Upper lobe of left lung (tissue), 6 donors: ENCODE measurements at regions not wholly inside any gene's neighbourhood (a gene's known extent, or its start where the extent isn't known, plus 50 kb on each side); places are given as distances from the start of the nearest gene placed in this dataset.
A peak's percentile ranks its signal among the peaks of the same experiment; 100 is the strongest.

Experiments
- ATAC-seq, 2 donors: fragments of 200-7000 bp; cut with Tn5 transposase; one replicate each; pipeline ENCODE4 v1.9.1; 2022; ENCODE audit warnings: mild to moderate bottlenecking in 2 of 2, moderate library complexity in 2 of 2; ENCODE audit not compliant: low FRiP score in 2 of 2
- DNase-seq, 2 donors: peaks; one replicate each; pipeline ENCODE4 v3.0.0-alpha.2; 2019 to 2020
- H3K27ac ChIP-seq, 4 donors: fragments of 200-600 bp; sonication (generic); one replicate each; pipeline ENCODE4 v1.5.1; 2016 to 2019
- H3K27me3 ChIP-seq, 4 donors: fragments of 200-600 bp; sonication (generic); one replicate each; pipeline ENCODE4 v1.5.1; 2017 to 2019
- H3K36me3 ChIP-seq, 4 donors: fragments of 200-600 bp; sonication (generic); one replicate each; pipeline ENCODE4 v1.5.1; 2016 to 2019
- H3K4me1 ChIP-seq, 4 donors: fragments of 200-600 bp; sonication (generic); one replicate each; pipeline ENCODE4 v1.5.1; 2018 to 2019
- H3K4me3 ChIP-seq, 4 donors: fragments of 200-600 bp; sonication (generic); one replicate each; pipeline ENCODE4 v1.5.1; 2017 to 2019; ENCODE audit warnings: mild to moderate bottlenecking in 2 of 4, moderate library complexity in 1 of 4
- H3K9me3 ChIP-seq, 4 donors: fragments of 200-600 bp; sonication (generic); one replicate each; pipeline ENCODE4 v1.5.1; 2018 to 2019
- CTCF ChIP-seq, 6 experiments: fragments of 450-650 bp in 4 of 6; fragments of 200-600 bp in 2 of 6; sonication (generic) in 2 of 6; IDR thresholded peaks; one replicate each; pipeline ENCODE4 v1.5.1; 2016 to 2019; ENCODE audit warnings: antibody characterized with exemption in 6 of 6
- EP300 ChIP-seq, 4 donors: sonication (generic); formaldehyde crosslinking; IDR thresholded peaks; one replicate each; pipeline ENCODE4 v1.5.1; 2017; ENCODE audit warnings: antibody characterized with exemption in 4 of 4, control low read depth in 2 of 4
- POLR2A ChIP-seq, 4 donors: fragments of 450-650 bp; IDR thresholded peaks; one replicate each; pipeline ENCODE4 v1.5.1; 2016 to 2017; ENCODE audit warnings: antibody characterized with exemption in 4 of 4, mild to moderate bottlenecking in 2 of 4
- POLR2AphosphoS5 ChIP-seq, 2 donors: sonication (generic); formaldehyde crosslinking; IDR thresholded peaks; one replicate each; pipeline ENCODE4 v1.5.1; 2017; ENCODE audit warnings: antibody characterized with exemption in 2 of 2
- WGBS, 2 donors: methylation state at CpG; one replicate each; pipeline ENCODE4 v1.1.5; 2017 to 2018; 5-methylcytosine and 5-hydroxymethylcytosine counted together
- donor health status: DM: no; HTN: no; CAD: no; lungs with moderate emphysema.
- donor health status: DM: no; HTN: yes; CAD: no; lungs with severe emphysema.

GRCh38 chr4:177118596-177118995 lies 191.1 kb upstream of the NEIL3 start:
- Histone ChIP-seq H3K4me1 (no peaks in the 10 kb centered on the region), H3K27me3 (no peaks in the 10 kb centered on the region), H3K9me3 (no peaks in the 10 kb centered on the region), H3K27ac (no peak overlapping the region), H3K36me3 (no peaks in the 10 kb centered on the region), H3K4me3 (no peak overlapping the region)
- ATAC-seq = peak in 1 of 2 donors; percentile 93
- no peak for DNase-seq
- TF ChIP-seq POLR2A (IDR thresholded peaks at IDR 0.05) (no peak), CTCF (IDR thresholded peaks at IDR 0.05) (no peak), EP300 (IDR thresholded peaks at IDR 0.05) (no peak), POLR2AphosphoS5 (IDR thresholded peaks at IDR 0.05) (no peak)

GRCh38 chr4:177119021-177119471 lies 190.6 kb upstream of the NEIL3 start:
- ATAC-seq (peak in 1 of 2 donors; percentile 69), DNase-seq (no peak)
- Histone ChIP-seq H3K27me3 (no peaks in the 10 kb centered on the region), H3K4me3 (no peak overlapping the region), H3K9me3 (no peaks in the 10 kb centered on the region), H3K36me3 (no peaks in the 10 kb centered on the region), H3K4me1 (no peaks in the 10 kb centered on the region), H3K27ac (no peak overlapping the region)
- TF ChIP-seq EP300 (IDR thresholded peaks at IDR 0.05) (no peak), POLR2A (IDR thresholded peaks at IDR 0.05) (no peak), CTCF (IDR thresholded peaks at IDR 0.05) (no peak), POLR2AphosphoS5 (IDR thresholded peaks at IDR 0.05) (no peak)
- WGBS, 2 donors = 21 to 34% methylated on average over 1 of the region's 1 CpG

GRCh38 chr4:177119691-177120090 lies 190.0 kb upstream of the NEIL3 start:
- no peaks in the 10 kb centered on the region for H3K9me3 ChIP-seq
- ATAC-seq (peak in 1 of 2 donors; percentile 29), DNase-seq (no peak)
- WGBS, 2 donors = 62 to 63% methylated on average over 3 of the region's 3 CpGs
- no peak overlapping the region for H3K4me3 ChIP-seq
- H3K36me3 ChIP-seq = no peaks in the 10 kb centered on the region
- H3K4me1 ChIP-seq = no peaks in the 10 kb centered on the region
- no peak overlapping the region for H3K27ac ChIP-seq
- no peak for TF ChIP-seq POLR2AphosphoS5 (IDR thresholded peaks at IDR 0.05)
- TF ChIP-seq POLR2A (IDR thresholded peaks at IDR 0.05) = no peak
- TF ChIP-seq EP300 (IDR thresholded peaks at IDR 0.05) = no peak
- TF ChIP-seq CTCF (IDR thresholded peaks at IDR 0.05) = no peak
- H3K27me3 ChIP-seq = no peaks in the 10 kb centered on the region

GRCh38 chr4:177123811-177124210 lies 185.9 kb upstream of the NEIL3 start:
- 65 to 75% methylated on average over 2 of the region's 2 CpGs for WGBS, 2 donors
- TF ChIP-seq CTCF (IDR thresholded peaks at IDR 0.05) = no peak
- no peak for TF ChIP-seq POLR2AphosphoS5 (IDR thresholded peaks at IDR 0.05)
- no peak for TF ChIP-seq POLR2A (IDR thresholded peaks at IDR 0.05)
- TF ChIP-seq EP300 (IDR thresholded peaks at IDR 0.05) = no peak
- Histone ChIP-seq H3K36me3 (no peaks in the 10 kb centered on the region), H3K4me1 (no peaks in the 10 kb centered on the region), H3K27ac (no peak overlapping the region), H3K27me3 (no peaks in the 10 kb centered on the region), H3K4me3 (no peak overlapping the region), H3K9me3 (no peaks in the 10 kb centered on the region)
- DNase-seq (no peak), ATAC-seq (no peak)

- Histone ChIP-seq H3K4me1 (no peaks in the 10 kb centered on the region), H3K36me3 (no peaks in the 10 kb centered on the region), H3K27ac (no peak overlapping the region), H3K9me3 (peaks cover 0 to 4% (median 0%) of the 10 kb centered on the region in 4 donors), H3K4me3 (no peak overlapping the region), H3K27me3 (no peaks in the 10 kb centered on the region)
- no peak for DNase-seq
- ATAC-seq = no peak
- WGBS, 2 donors = 81 to 84% methylated on average over 7 of the region's 7 CpGs
- no peak for TF ChIP-seq CTCF (IDR thresholded peaks at IDR 0.05)
- TF ChIP-seq POLR2A (IDR thresholded peaks at IDR 0.05) = no peak
- no peak for TF ChIP-seq POLR2AphosphoS5 (IDR thresholded peaks at IDR 0.05)
- no peak for TF ChIP-seq EP300 (IDR thresholded peaks at IDR 0.05)
Measured at GRCh38 chr4:177124349-177125064, 185.2 kb upstream of the NEIL3 start.
